GM18858 (cell line): ENCODE measurements at regions not wholly inside any gene's neighbourhood (a gene's known extent, or its start where the extent isn't known, plus 50 kb on each side); places are given as distances from the start of the nearest gene placed in this dataset.

Source experiments
- ATAC-seq: cut with Tn5 transposase; IDR thresholded peaks from one replicate; pipeline ENCODE4 v1.9.1; 2021; ENCODE audit not compliant: unreplicated experiment

DNA sequence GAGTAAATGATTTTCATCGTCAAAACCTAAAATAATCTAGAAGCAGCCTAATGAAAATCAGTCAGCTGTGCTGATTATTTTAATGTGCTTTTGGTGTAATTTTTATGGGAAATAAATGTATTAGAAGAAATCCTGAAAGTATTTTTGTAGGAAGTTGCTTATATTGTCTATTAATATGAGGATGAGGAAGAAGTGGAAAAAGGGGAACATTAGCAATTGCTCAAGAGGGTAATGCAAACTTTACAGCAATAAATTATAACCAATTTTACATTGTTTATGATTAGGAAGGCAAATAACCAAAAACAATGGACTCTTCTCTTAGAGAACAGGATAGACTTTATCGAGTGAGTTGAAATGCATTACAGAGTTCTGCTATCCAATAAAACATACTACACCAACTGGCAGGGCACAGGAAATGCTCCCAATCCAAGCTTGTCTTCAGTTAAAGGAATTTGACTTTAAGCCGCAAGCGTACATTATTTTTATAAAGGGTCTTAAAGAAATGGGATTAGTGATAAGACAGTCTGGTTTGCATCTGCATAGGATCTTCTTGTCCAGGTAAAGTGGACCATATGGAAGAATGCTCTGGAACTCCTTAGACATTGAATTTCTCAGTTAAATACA lies 374.8 kb downstream of the PDGFC start:
- no peak for ATAC-seq

DNA sequence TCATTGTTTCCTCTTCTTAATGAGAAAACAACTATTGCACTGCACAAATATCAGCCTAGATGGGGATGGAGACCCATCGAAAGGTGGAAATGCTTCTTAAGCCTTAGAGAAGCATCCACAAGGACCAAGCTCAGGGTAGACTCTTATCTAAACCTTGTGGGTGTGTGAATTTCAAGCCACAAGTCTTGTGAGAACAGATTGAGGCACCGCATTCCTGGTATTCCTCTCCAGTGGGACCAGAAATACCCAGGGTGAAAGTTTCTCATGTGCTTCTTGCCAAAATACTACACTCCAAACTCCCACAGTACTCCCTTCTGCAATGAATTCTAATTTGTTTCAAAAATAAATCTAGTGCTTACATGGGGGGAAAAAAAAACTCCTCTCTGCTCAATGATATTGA lies 375.6 kb downstream of the PDGFC start:
- no peak for ATAC-seq

DNA sequence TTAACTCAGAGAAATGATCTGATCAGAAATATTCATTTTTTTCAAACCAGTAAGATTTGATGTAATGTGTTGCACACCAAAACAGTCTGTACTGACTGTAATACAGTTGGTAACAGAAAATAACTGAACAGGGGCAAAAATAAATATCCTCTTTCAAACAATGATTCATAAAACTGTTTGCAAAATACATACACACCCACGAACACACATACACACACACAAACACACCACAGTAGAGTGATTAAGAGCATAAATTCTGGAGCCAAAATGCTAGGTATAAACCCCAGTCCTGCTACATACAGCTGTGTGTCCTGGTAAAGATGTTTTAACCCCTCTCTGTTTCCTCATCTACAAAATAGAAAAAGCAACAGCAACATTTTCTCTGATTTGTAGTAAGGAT lies 376.6 kb downstream of the PDGFC start:
- no peak for ATAC-seq

DNA sequence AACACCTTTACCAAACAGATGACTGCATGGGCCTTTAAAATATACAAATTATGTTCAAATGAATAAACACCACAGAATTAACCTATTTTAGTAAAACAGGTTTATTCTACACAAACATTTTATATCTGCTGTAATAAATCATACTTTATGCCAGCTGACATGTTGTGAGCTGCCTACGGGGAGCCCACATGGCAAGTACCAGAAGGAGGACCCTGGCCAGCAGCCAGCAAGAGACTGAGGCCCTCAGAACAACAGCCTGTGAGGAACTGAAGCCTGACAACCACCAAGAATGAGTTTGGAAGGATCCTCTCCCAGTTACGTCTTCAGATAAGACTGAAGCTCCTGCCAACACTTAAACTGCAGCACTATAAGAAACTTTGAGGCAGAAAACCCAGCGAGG lies 377.0 kb downstream of the PDGFC start:
- no peak for ATAC-seq

DNA sequence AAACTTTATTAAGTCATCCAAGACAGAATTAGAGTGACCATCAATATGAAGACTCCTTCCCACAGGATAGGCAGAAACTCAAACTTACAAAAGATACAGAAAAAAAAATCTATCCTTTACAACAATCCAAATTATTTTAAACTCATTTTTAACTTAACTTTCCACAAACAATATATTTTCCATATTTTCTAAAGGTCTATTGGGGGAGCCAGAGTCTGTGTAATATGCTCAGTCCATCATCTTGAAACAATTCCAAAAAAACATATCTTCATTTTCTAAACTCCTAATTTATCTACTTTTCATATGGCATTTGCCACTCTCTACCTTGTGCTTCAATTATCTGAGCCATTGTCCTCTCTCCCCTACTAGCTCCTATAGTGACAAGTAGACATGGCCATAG lies 378.1 kb downstream of the PDGFC start:
- no peak for ATAC-seq

GRCh38 chr4:156591679-156592078 lies 379.9 kb downstream of the PDGFC start:
- no peak for ATAC-seq

DNA sequence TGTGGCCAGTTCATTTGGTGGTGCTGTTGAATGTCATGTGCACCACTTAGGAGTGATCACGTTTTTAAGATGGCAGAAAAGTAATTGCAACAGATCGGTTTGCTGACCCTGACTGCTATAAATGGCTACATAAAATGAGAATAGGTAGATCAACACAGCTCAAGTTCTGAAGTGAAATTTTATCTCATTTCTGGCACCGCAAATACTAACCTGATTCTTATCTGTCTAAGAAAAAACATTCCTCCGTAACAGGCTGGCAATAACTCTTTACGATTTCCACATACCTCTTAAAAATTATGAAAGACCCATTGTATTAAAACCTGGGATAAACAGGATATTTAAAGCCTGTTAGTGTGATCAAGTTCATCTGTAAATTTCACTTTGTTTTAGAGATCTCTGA lies 387.5 kb downstream of the PDGFC start:
- no peak for ATAC-seq

DNA sequence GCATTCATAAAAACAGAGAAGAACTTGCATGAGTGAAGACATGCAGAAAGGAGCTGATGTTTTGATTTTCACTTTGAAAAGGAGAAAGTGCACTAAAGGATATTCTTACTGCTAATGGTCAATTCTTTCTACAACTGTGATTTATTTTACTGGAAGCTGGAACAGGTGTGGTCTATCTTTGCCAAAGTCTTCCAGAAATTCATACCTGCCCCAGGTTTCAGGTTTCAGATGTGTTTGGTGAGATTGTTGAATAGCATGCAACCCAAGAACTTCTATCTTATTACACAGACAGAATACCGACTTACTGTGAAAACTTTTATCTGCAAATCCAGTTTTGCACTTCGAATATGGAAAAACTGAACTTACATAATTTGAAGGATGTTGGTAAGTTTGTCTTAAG lies 388.3 kb downstream of the PDGFC start:
- no peak for ATAC-seq

GRCh38 chr4:156581282-156582063 lies 390.1 kb downstream of the PDGFC start:
- no peak for ATAC-seq

DNA sequence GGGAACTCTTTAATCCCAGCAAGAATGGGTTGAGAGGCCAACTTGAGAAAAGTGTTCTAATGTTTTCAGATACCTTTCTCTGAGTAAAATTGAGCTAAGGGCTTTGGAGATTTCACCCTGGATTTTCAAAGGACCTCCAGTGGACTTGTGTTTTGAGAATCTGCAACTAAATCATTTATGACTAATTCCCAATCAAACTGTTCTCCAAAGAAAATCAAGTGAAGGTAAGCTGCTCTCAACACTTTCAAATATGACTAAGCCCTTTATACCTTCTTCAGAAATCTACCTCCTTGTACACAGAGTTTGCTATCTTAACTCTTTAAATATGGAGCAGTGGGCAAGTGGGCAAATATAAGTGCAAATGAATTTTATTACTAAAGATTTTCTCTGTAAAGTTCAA lies 392.9 kb downstream of the PDGFC start:
- ATAC-seq = no peak

- ATAC-seq = no peak
Observed at GRCh38 chr4:156578005-156578404, 393.6 kb downstream of the PDGFC start.

DNA sequence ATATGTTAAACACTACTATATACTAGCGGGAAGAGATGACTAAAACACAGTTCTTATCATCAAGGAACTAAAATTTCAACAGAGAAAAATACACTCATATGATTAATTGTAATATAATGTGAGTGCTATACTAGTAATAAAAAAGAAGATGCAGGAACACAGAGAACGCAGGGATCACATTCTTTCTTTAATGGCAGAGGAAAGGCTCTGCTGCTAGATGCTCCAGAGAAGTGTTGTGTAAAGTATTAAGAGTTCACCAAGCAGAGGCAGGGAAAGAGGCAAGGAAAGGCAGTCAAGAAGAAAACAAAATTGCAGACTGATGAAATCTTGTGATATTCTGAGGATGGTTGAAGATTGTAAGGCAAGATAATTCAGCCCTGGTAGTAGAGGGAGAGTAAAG lies 394.7 kb downstream of the PDGFC start:
- no peak for ATAC-seq

DNA sequence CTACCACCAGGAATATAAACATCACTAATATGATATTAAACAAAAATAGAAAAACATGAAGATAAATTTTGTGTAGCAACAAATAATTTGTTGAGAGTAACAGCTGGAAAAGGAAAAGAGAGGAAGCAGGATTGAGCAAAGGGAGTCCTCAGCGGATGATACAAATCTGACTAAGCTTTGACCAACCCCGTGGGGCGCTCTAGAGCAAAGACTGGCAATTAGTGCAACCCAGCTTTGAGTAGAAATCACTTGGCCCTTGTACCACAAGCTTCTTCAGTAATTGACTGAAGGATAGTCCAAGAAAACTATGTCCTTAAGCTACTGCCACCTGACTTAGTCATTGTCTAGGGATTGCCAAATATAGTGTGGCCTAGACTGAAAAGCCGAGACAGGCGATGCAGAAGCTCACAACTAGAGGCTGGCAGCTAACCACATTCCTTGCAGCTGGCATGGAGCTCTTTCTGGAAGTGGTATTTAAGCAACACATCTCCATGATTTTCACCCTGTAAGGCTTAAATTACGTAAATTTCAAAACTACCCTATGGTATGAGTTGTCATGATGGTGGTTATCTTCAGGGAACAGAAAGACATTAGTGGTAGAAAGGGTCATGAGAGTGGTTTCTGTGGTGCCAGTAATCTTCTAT lies 396.0 kb downstream of the PDGFC start:
- ATAC-seq = no peak

DNA sequence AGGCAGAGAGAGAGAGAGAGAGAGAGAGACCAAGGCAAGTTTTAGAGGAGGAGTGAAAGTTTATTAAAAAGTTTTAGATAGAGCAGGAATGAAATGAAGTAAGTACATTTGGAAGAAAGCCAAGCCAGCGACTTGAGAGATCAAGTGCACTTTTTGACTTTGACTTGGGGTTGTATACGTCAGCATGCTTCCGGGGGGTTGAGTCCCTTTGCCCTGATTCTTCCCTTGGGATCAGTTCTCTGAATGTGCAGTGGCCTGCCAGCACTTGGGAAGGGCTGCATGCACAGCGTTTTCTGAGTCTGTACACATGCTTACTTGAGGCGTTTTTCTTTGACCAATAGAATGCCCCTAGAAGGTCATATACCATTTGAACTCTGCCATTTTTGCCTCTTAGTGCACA lies 400.5 kb downstream of the PDGFC start:
- ATAC-seq = no peak

GRCh38 chr4:156569535-156569934 lies 402.1 kb downstream of the PDGFC start:
- no peak for ATAC-seq

- no peak for ATAC-seq
Observed at GRCh38 chr4:156568484-156568883, 403.1 kb downstream of the PDGFC start.

GRCh38 chr4:156568041-156568440 lies 403.6 kb downstream of the PDGFC start:
- ATAC-seq = no peak

GRCh38 chr4:156560701-156561100 lies 410.9 kb downstream of the PDGFC start:
- no peak for ATAC-seq

GRCh38 chr4:156559346-156559745 lies 412.3 kb downstream of the PDGFC start:
- ATAC-seq = no peak

GRCh38 chr4:156558373-156559025 lies 413.1 kb downstream of the PDGFC start:
- ATAC-seq = no peak

- no peak for ATAC-seq
Observed at GRCh38 chr4:156557920-156558319, 413.7 kb downstream of the PDGFC start.

DNA sequence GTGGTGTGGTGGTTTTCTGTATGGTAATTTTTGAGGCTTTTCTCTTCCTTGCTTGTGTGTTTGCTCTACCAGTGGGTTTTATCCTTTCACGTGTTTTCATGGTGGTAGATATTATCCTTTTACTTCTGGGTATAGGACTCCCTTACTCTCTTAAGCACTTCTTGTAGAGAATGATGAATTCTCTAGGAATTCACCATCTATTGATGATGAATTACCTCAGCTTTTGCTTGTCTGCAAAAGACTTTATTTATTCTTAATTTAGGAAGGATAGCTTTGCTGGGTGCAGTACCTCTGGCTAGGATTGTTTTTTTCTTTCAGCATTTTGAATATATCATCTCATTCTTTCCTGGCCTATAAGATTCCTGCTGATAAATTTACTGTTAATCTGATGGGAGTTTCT lies 415.3 kb downstream of the PDGFC start:
- ATAC-seq = no peak
